SIG-M5 treated with dmso at 0.1 percent for 504 hours (cell line): ENCODE measurements at regions not wholly inside any gene's neighbourhood (a gene's known extent, or its start where the extent isn't known, plus 50 kb on each side); places are given as distances from the start of the nearest gene placed in this dataset.
A peak's percentile ranks its signal among the peaks of the same experiment; 100 is the strongest.

Experiments
- DNase-seq: peaks from one replicate; lab custom pipeline; 2025; ENCODE audit not compliant: unreplicated experiment; lab: John Stamatoyannopoulos, UW

GRCh38 chr2:223222397-223222796 lies 170.4 kb downstream of the KCNE4 start:
- DNase-seq = no peak

- no peak for DNase-seq
Measured at GRCh38 chr2:223223156-223223555, 171.2 kb downstream of the KCNE4 start.

DNA sequence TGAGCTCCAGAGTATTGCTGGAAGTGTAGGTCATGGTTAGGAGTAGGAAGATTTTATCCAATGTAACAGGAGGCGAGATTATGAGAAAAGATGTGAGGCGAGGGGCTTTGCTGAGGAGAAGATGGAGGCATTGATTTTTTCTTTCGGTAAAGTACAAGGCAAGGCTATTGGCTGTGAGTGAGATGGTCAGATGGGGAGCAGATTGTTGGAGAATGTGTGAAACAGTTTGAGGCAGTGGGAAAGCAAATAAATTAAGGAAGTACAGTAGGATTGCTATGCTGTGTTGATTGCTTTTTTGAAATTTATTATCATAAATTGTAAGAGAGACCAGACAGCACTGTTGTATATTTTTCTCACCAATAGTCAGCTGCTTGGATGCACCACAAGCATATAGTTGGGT lies 173.3 kb downstream of the KCNE4 start:
- DNase-seq = no peak

DNA sequence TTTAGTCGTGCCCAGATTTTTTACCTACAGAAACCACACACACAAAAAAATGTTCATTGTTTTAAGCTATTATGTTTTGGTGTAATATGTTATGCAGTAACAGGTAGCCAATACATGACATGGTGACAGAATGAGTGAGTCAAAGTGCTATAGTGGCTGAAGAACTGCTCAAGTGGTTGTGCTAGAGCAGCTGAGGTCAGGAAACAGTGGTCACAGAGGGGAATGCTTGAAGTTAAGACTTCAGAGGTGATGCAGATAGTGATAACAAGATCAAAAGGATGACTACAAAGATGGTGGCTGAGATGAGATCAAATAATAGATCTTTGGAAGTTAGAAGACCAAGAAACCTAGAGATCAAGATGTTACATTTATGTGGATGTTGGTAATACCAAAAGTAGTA lies 174.3 kb downstream of the KCNE4 start:
- no peak for DNase-seq

GRCh38 chr2:223227338-223227737 lies 175.3 kb downstream of the KCNE4 start:
- DNase-seq = no peak

DNA sequence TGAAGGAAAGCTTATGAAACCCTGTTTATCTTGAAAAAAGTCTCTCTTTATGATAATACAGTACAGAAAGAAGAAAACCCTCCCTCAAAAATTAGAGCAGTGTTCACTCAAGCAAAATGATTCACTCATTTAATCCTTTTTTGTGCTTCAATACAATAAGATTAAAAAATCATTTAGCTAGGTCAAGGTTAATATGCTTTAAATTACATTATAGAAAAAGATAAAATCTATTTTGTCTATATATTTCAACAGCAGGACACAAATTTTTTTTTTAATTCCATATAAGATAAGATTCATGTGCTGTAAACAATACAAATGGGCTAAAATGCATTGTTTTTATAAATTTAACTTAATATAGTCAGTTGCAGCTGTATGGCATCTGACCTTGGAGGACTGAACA lies 176.9 kb downstream of the KCNE4 start:
- DNase-seq = no peak

GRCh38 chr2:223230352-223230751 lies 178.4 kb downstream of the KCNE4 start:
- DNase-seq = no peak

DNA sequence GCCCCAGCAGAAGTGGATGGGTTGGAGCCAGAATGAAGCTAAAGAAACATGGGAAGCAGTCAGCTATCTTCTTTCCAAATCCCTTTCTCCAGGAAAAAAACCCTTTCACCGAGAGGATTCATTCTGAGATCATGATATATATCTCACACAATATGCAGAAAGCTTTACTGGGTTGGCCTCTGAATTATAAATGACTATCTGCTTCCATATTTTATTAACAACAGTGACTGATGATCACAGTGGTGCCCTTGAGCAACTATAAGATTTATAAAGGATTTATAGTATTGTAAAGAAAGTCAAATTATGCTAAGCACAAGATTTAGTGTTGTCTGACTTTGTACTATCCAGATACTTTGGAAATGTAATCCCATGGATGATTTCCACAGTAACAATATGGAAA lies 180.3 kb downstream of the KCNE4 start:
- DNase-seq = no peak

DNA sequence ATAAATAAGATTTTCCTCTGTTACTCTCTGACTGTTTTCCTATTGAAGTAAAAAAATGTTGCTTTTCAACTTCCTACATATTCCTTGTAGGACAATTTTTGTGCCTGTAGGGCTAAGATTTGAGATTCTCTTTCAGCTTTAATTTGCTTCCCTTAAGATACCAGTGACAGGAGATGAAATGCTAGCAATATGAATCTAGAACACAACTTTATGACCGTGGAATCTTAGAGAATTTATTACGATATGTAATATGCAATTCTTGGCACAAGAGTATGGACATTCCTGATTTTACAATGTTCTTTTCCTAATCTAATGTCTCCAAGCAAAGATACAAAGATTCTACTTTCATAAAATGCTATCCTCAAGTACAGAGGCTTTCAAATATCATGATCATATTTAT lies 180.9 kb downstream of the KCNE4 start:
- DNase-seq = no peak

DNA sequence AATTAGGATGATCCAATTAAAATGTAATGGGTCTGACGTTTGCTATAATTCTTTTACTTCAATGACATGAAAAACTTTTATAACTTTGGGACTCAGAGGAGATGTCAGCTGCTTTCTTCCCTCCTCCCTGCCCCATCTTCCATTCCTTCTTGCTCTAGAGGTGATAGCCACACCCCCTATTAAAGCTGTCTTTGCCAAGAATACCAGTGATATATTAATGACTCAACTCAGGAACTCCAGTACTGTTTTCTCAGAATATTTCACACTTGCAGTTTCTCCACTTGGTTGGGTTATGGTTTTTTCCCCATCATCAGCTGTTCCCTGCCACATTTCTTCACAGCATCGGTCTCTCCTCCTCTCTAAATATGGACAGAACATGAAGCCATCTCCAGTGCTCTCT lies 184.0 kb downstream of the KCNE4 start:
- DNase-seq = no peak

- no peak for DNase-seq
Measured at GRCh38 chr2:223238301-223238700, 186.3 kb downstream of the KCNE4 start.

- no peak for DNase-seq
Measured at GRCh38 chr2:223243233-223243632, 191.2 kb downstream of the KCNE4 start.

DNA sequence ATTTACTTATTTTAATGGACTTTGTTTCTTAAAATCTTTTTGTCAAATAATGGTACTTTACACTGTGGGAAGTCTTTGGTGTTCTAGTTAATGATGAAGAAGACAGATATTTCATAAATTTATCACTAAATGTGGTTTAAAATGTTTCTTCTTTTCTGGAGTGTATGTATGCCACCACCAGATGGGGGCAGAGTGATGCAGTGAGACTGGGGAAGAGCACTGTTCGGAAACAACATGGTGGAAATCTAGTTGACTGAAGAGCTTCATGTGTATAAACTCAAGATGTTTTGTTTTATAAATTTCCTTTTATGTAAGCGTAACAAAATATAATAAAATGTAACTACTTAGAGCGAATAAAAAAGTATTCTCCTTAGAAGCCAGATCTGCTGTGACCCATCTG lies 195.1 kb downstream of the KCNE4 start:
- DNase-seq = peak; percentile 6

- DNase-seq = no peak
Measured at GRCh38 chr2:223251656-223252229, 199.8 kb downstream of the KCNE4 start.

DNA sequence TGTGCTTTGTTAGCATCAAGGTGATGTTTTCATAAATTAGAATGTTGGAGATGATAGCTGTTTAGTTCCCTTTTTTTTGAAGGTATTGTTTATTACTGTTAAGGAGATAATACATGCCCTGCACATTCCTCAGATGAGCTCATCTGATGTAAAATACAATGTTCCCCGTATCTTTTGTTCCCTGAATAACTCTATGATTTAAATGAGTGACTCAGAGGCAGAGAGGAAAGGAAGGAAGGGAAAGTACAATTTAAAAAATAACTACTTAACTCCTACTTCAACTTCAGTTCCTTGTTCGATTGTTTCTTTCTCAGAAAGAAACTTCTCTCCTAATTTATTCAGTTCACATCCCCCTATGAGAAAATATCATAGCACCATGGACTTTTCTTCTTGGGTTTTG lies 208.7 kb downstream of the KCNE4 start:
- no peak for DNase-seq

GRCh38 chr2:223262946-223263345 lies 211.0 kb downstream of the KCNE4 start:
- no peak for DNase-seq

GRCh38 chr2:223264541-223265193 lies 212.7 kb downstream of the KCNE4 start:
- no peak for DNase-seq

DNA sequence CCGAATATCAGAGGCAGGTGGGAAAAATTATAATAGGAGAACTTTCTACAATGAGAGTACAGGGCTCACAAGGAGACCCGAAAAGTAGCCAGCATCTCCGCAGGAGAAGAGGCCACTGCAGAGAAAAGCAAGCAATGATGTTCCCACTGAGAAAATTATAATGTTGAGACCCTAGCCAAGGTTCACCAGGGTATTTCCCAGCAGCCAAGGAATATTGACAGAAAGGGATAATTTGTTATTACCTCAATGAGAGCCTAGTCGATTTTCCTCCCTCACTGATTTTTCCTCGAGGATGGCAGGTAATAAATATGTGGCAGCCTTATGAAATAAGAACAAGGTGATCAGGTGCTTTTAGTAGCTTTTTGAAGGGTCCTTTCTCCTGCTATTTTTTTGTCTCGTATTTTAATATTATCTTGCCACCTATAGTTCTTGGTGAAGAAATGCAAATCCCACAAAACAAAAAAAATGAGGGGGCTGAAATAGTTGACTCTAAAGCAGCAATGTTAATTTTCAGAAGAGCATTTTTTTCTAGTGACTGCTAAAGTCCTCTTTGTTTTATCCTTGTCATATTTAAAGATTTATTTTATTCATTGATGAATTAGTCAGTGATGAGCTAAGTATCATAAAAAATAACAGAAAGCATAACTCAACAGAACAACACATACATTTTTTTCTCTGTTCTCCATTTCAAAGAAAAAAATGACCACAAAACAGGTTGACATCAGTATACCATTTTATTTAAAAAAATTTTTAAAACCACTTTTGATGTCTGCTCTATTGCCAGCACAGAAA lies 215.4 kb downstream of the KCNE4 start:
- DNase-seq = no peak

DNA sequence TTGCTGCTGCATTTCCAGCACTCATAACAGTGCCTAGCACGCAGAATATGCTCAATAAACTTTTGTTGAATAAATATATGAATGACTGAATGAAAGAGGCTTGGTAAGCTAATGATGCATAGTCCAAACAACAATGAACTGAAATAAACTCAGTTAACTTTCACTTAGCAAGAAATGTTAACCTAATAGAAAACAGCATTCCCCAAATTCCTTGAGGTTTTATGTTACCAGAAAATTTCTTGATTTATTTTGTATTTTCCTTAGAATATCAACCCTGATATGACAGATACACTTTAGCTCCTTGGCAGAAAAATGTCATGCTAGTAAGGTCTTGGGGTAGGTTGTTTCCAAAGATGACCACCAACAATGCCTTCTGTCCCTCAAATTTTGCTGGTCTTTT lies 217.4 kb downstream of the KCNE4 start:
- DNase-seq = no peak

- DNase-seq = no peak
Measured at GRCh38 chr2:223270548-223270947, 218.6 kb downstream of the KCNE4 start.

GRCh38 chr2:223273995-223274394 lies 222.0 kb downstream of the KCNE4 start:
- DNase-seq = no peak

DNA sequence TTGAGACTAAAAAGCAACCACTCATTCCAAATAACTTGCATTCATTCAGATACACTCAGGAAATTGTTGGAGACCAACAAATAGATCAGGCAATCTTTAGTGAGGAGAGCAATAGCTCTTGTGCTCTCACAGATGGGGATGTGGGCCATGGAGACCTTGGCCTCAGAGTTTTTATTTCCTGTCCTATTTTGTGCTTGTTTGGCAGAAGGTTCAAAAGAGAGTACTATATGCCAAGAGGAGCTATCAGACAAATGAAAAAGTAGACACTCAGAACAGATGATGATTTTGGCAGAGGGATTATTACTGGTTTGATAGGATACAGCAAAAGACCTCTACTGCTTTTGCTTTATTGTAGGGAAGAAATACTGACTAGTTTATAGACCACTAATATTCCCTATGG lies 230.2 kb downstream of the KCNE4 start:
- DNase-seq = no peak
